ENCODE measurements at regions not wholly inside any gene's neighbourhood (a gene's known extent, or its start where the extent isn't known, plus 50 kb on each side); places are given as distances from the start of the nearest gene placed in this dataset.

DNA sequence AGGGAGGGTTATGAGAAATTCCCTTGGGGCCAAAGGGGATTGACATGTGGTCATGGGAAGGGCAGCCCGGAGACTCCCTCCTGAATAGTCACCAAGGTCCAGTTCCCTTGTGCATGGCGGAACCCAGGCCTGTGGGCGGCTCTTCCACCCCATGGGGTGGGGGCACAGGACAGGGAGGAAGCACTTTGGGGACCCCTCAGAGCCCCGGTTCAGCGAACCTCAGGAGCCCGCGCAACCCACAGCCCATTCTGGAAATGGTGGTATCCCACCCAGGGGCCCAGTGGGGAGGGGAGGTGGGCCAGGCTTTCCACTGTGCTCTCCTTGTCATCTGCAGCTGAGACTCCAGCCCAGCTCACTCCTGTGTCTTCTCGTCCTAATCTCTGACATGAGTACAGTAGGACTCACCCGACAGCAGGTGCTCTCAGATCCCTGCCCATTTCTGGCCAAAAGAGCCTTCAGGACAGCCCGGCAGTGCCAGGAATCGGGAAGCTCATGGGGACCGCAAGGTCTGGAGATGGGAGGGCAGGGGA is 255.2 kb upstream of the SFSWAP start:
- H3K56ac ChIP-seq (ENCODE audit: low read length) = no peak overlapping the region
- no peaks in the 10 kb centered on the region for H3K79me2 ChIP-seq (ENCODE audit: control insufficient read depth, insufficient read depth, low read length)
- no peak overlapping the region for H2BK120ac ChIP-seq (ENCODE audit: low read depth, low read length)
- WGBS (ENCODE audit: extremely low coverage, insufficient coverage, low lambda C conversion rate) = no CpG with 5 or more reads among the region's 12 CpGs
- H3K4me3 ChIP-seq (ENCODE audit: low read length) = no peak overlapping the region
- no peak overlapping the region for H3K4me2 ChIP-seq (ENCODE audit: low read length)
- no peak overlapping the region for H3K9ac ChIP-seq (ENCODE audit: low read length)
- H3K18ac ChIP-seq (ENCODE audit: low read length) = no peak overlapping the region
- no peak overlapping the region for H3K27ac ChIP-seq (ENCODE audit: low read depth, low read length)
- no peak overlapping the region for H2BK5ac ChIP-seq (ENCODE audit: low read length)
- no peak overlapping the region for H4K5ac ChIP-seq (ENCODE audit: low read length)
- no peak overlapping the region for H2AK5ac ChIP-seq (ENCODE audit: low read length)
- no peak for DNase-seq
- no peak overlapping the region for H3K4ac ChIP-seq (ENCODE audit: low read depth, low read length)
- no peak overlapping the region for H3K23ac ChIP-seq (ENCODE audit: low read length)
- H3K79me1 ChIP-seq (ENCODE audit: low read length) = no peaks in the 10 kb centered on the region
- H3K4me1 ChIP-seq (ENCODE audit: control insufficient read depth, low read depth, low read length) = no peaks in the 10 kb centered on the region
- H2BK15ac ChIP-seq (replicated peaks; ENCODE audit: low read depth) = no peak overlapping the region
- H4K8ac ChIP-seq (ENCODE audit: low read depth, low read length) = no peak overlapping the region
- no peaks in the 10 kb centered on the region for H3K36me3 ChIP-seq (ENCODE audit: control insufficient read depth, insufficient read depth, low read length)
- no peaks in the 10 kb centered on the region for H3K27me3 ChIP-seq (ENCODE audit: insufficient read depth, low read length, poor library complexity)

DNA sequence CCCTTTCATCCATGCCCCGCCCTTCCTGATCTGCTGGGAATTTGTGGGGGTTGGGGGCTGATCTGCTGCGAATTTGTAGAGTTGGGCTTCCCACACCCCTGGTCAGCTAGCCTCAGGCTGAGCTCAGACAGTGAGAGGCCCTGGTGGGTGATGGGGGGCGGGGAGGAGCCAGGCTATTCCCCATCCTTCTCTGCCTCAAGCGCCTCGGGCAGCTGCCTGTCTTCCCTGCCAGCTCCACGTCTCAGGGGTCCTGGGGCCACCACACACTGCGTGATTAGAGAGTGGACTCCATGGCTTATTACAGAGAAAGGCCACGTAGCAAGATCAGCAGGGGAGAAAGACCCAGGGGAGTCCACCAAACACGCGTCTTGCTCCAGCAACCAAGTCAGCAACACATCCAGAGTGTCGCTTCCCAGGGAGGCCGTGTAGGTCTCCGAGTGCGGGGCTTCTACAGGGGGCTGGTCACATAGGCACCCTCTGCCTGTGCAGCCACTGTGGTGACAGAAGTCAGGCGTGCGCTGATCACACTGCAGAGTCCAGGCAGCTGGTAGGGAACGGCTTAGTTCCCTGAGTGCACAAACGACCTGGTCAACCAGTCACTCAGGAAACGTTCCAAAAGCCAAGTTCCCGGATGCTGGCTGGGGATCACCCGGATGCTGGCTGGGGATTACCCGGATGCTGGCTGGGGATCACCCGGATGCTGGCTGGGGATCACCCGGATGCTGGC is 254.4 kb upstream of the SFSWAP start:
- no peak overlapping the region for H3K9ac ChIP-seq (ENCODE audit: low read length)

DNA sequence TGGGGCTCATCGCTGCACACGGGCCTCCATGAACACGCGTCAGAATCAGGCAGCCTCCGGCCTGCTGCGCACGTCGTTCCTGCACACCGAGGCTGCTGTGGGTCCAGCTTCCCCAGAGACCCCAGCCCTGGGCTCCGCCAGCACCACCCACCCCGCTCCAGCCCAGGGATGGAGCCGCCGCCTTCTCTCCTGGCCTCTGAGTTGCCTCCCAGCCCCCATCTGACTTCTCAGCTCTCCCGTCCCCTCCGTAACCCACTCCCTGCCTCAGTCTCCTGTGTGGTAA is 253.9 kb upstream of the SFSWAP start:
- no peak overlapping the region for H4K8ac ChIP-seq (ENCODE audit: low read depth, low read length)
- H3K4me2 ChIP-seq (ENCODE audit: low read length) = no peak overlapping the region
- H2BK120ac ChIP-seq (ENCODE audit: low read depth, low read length) = no peak overlapping the region
- no peak overlapping the region for H3K18ac ChIP-seq (ENCODE audit: low read length)
- no peaks in the 10 kb centered on the region for H3K27me3 ChIP-seq (ENCODE audit: insufficient read depth, low read length, poor library complexity)
- no peaks in the 10 kb centered on the region for H3K36me3 ChIP-seq (ENCODE audit: control insufficient read depth, insufficient read depth, low read length)
- H3K79me1 ChIP-seq (ENCODE audit: low read length) = no peaks in the 10 kb centered on the region
- no peak overlapping the region for H3K9ac ChIP-seq (ENCODE audit: low read length)
- no peak overlapping the region for H2BK5ac ChIP-seq (ENCODE audit: low read length)
- H2BK15ac ChIP-seq (replicated peaks; ENCODE audit: low read depth) = no peak overlapping the region
- no CpG with 5 or more reads among the region's 15 CpGs for WGBS (ENCODE audit: extremely low coverage, insufficient coverage, low lambda C conversion rate)
- no peak overlapping the region for H2AK5ac ChIP-seq (ENCODE audit: low read length)
- H4K5ac ChIP-seq (ENCODE audit: low read length) = no peak overlapping the region
- H3K56ac ChIP-seq (ENCODE audit: low read length) = no peak overlapping the region
- no peak overlapping the region for H3K4ac ChIP-seq (ENCODE audit: low read depth, low read length)
- DNase-seq = no peak
- no peak overlapping the region for H3K27ac ChIP-seq (ENCODE audit: low read depth, low read length)
- H3K4me3 ChIP-seq (ENCODE audit: low read length) = no peak overlapping the region
- no peaks in the 10 kb centered on the region for H3K4me1 ChIP-seq (ENCODE audit: control insufficient read depth, low read depth, low read length)
- H3K79me2 ChIP-seq (ENCODE audit: control insufficient read depth, insufficient read depth, low read length) = no peaks in the 10 kb centered on the region
- H3K23ac ChIP-seq (ENCODE audit: low read length) = no peak overlapping the region

More for the DNA sequence above, 254.4 kb upstream of the SFSWAP start:
- Histone ChIP-seq H3K79me1 (ENCODE audit: low read length) (no peaks in the 10 kb centered on the region), H3K79me2 (ENCODE audit: control insufficient read depth, insufficient read depth, low read length) (no peaks in the 10 kb centered on the region), H3K27me3 (ENCODE audit: insufficient read depth, low read length, poor library complexity) (no peaks in the 10 kb centered on the region), H4K8ac (ENCODE audit: low read depth, low read length) (no peak overlapping the region), H3K4me3 (ENCODE audit: low read length) (no peak overlapping the region), H2BK120ac (ENCODE audit: low read depth, low read length) (no peak overlapping the region), H3K36me3 (ENCODE audit: control insufficient read depth, insufficient read depth, low read length) (no peaks in the 10 kb centered on the region), H2AK5ac (ENCODE audit: low read length) (no peak overlapping the region), H3K18ac (ENCODE audit: low read length) (no peak overlapping the region), H3K4me1 (ENCODE audit: control insufficient read depth, low read depth, low read length) (no peaks in the 10 kb centered on the region), H2BK5ac (ENCODE audit: low read length) (no peak overlapping the region), H3K4me2 (ENCODE audit: low read length) (no peak overlapping the region), H3K56ac (ENCODE audit: low read length) (no peak overlapping the region), H2BK15ac (replicated peaks; ENCODE audit: low read depth) (no peak overlapping the region), H3K23ac (ENCODE audit: low read length) (no peak overlapping the region), H4K5ac (ENCODE audit: low read length) (no peak overlapping the region), H3K4ac (ENCODE audit: low read depth, low read length) (no peak overlapping the region), H3K27ac (ENCODE audit: low read depth, low read length) (no peak overlapping the region)
- no peak for DNase-seq
- WGBS (ENCODE audit: extremely low coverage, insufficient coverage, low lambda C conversion rate) = no CpG with 5 or more reads among the region's 24 CpGs

DNA sequence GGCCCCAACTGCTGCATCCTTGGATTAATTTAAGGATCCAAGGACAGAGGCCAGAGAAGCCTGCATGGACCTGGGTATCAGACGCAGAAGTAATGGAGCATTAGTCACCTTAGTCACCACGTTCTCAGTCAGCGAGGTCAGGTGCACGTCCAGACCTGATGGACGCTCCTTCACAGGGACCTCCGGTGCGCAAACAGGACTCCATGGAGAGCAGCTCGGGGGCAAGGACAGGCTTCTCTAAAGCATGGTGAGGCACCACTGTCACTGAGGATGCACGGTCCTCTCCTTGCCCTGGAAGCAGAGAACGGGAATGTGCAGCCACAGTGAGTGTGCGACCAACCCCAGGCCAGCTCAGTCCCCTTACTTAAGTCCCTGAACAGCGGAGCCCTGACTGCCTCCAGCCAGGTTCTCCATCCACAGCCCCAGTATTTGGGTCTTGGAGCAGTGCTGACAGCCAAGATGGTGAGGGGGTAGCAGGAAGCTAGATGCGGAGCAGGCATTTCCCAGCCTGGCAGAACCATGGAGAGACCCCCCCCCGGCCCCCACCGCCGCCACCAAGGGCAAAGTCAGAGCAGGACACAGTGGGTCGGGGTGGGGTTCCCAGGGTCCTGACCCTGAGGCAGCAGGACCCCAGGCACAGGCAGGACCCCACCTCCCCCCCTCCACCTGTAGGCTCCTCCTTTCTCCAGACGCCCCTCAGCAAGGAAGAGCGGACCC is 253.4 kb upstream of the SFSWAP start:
- Histone ChIP-seq H3K18ac (ENCODE audit: low read length) (no peak overlapping the region), H3K4ac (ENCODE audit: low read depth, low read length) (no peak overlapping the region), H2BK120ac (ENCODE audit: low read depth, low read length) (no peak overlapping the region), H3K56ac (ENCODE audit: low read length) (no peak overlapping the region), H2BK5ac (ENCODE audit: low read length) (no peak overlapping the region), H3K79me1 (ENCODE audit: low read length) (no peaks in the 10 kb centered on the region), H3K79me2 (ENCODE audit: control insufficient read depth, insufficient read depth, low read length) (no peaks in the 10 kb centered on the region), H3K4me3 (ENCODE audit: low read length) (no peak overlapping the region), H3K27me3 (ENCODE audit: insufficient read depth, low read length, poor library complexity) (no peaks in the 10 kb centered on the region), H3K4me2 (ENCODE audit: low read length) (no peak overlapping the region), H2BK15ac (replicated peaks; ENCODE audit: low read depth) (no peak overlapping the region), H3K9ac (ENCODE audit: low read length) (no peak overlapping the region), H4K5ac (ENCODE audit: low read length) (no peak overlapping the region), H3K27ac (ENCODE audit: low read depth, low read length) (no peak overlapping the region), H4K8ac (ENCODE audit: low read depth, low read length) (no peak overlapping the region), H3K36me3 (ENCODE audit: control insufficient read depth, insufficient read depth, low read length) (no peaks in the 10 kb centered on the region), H3K23ac (ENCODE audit: low read length) (no peak overlapping the region), H3K4me1 (ENCODE audit: control insufficient read depth, low read depth, low read length) (no peaks in the 10 kb centered on the region), H2AK5ac (ENCODE audit: low read length) (no peak overlapping the region)
- WGBS (ENCODE audit: extremely low coverage, insufficient coverage, low lambda C conversion rate) = no CpG with 5 or more reads among the region's 19 CpGs
- no peak for DNase-seq

DNA sequence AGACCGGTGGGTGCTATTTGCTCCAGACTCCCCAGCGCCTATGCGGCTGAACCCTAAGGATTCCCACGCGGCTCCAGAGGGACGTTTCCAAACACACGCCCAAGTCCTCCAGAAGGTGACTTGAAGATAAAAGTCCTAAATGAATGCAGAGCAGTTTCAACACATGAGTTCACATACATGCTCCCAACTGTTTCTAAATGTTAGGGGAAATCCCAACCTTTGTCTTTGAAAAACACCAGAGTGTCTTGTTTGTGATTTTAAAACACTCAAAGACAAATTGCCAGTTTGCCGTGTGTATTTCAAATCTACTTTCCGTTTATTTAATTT is 252.9 kb upstream of the SFSWAP start:
- Histone ChIP-seq H3K23ac (ENCODE audit: low read length) (no peak overlapping the region), H2BK120ac (ENCODE audit: low read depth, low read length) (no peak overlapping the region), H2AK5ac (ENCODE audit: low read length) (no peak overlapping the region), H3K4me2 (ENCODE audit: low read length) (no peak overlapping the region), H3K27ac (ENCODE audit: low read depth, low read length) (no peak overlapping the region), H2BK15ac (replicated peaks; ENCODE audit: low read depth) (no peak overlapping the region), H3K18ac (ENCODE audit: low read length) (no peak overlapping the region), H3K56ac (ENCODE audit: low read length) (no peak overlapping the region), H4K8ac (ENCODE audit: low read depth, low read length) (no peak overlapping the region), H3K9ac (ENCODE audit: low read length) (no peak overlapping the region), H3K79me2 (ENCODE audit: control insufficient read depth, insufficient read depth, low read length) (no peaks in the 10 kb centered on the region), H3K4me3 (ENCODE audit: low read length) (no peak overlapping the region), H3K4me1 (ENCODE audit: control insufficient read depth, low read depth, low read length) (no peaks in the 10 kb centered on the region), H3K79me1 (ENCODE audit: low read length) (no peaks in the 10 kb centered on the region), H3K4ac (ENCODE audit: low read depth, low read length) (no peak overlapping the region), H3K27me3 (ENCODE audit: insufficient read depth, low read length, poor library complexity) (no peaks in the 10 kb centered on the region), H4K5ac (ENCODE audit: low read length) (no peak overlapping the region), H3K36me3 (ENCODE audit: control insufficient read depth, insufficient read depth, low read length) (no peaks in the 10 kb centered on the region), H2BK5ac (ENCODE audit: low read length) (no peak overlapping the region)
- no peak for DNase-seq
- no CpG with 5 or more reads among the region's 9 CpGs for WGBS (ENCODE audit: extremely low coverage, insufficient coverage, low lambda C conversion rate)

Measured in mesendoderm (in vitro differentiated cells).